ENCODE measurements at regions not wholly inside any gene's neighbourhood (a gene's known extent, or its start where the extent isn't known, plus 50 kb on each side); places are given as distances from the start of the nearest gene placed in this dataset.

DNA sequence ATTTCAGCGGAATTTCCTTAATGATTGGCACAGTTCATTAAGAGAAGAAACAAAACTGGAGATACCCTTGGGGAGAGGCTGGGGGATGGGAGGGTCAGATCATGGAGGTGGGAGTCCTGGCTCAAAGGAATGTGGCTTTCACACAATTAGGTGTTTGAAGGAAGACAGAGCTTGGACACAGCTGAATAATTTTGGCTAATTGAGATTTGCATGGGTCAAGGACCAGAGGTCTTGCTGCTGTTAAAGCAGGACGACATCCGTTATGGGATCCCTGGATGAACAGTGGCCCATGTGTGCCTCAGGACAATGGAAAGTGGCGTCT lies 160.3 kb downstream of the HS3ST3B1 start:
- H3K36me3 Mint-ChIP-seq: peaks cover 3% of the 10 kb centered on the region
- DNase-seq (ENCODE audit: extremely low spot score, unreplicated experiment): no peak
- TF ChIP-seq, protein P1, sequence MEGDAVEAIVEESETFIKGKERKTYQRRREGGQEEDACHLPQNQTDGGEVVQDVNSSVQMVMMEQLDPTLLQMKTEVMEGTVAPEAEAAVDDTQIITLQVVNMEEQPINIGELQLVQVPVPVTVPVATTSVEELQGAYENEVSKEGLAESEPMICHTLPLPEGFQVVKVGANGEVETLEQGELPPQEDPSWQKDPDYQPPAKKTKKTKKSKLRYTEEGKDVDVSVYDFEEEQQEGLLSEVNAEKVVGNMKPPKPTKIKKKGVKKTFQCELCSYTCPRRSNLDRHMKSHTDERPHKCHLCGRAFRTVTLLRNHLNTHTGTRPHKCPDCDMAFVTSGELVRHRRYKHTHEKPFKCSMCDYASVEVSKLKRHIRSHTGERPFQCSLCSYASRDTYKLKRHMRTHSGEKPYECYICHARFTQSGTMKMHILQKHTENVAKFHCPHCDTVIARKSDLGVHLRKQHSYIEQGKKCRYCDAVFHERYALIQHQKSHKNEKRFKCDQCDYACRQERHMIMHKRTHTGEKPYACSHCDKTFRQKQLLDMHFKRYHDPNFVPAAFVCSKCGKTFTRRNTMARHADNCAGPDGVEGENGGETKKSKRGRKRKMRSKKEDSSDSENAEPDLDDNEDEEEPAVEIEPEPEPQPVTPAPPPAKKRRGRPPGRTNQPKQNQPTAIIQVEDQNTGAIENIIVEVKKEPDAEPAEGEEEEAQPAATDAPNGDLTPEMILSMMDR (conservative IDR thresholded peaks at IDR 0.05): no peak
- peaks cover 26% of the 10 kb centered on the region for H3K4me1 Mint-ChIP-seq (ENCODE audit: unreplicated experiment)
- no peak overlapping the region for H3K4me3 Mint-ChIP-seq
- no peak overlapping the region for H3K27ac Mint-ChIP-seq
- no peaks in the 10 kb centered on the region for H3K9me3 Mint-ChIP-seq
- H3K27me3 Mint-ChIP-seq: peaks cover 30% of the 10 kb centered on the region

DNA sequence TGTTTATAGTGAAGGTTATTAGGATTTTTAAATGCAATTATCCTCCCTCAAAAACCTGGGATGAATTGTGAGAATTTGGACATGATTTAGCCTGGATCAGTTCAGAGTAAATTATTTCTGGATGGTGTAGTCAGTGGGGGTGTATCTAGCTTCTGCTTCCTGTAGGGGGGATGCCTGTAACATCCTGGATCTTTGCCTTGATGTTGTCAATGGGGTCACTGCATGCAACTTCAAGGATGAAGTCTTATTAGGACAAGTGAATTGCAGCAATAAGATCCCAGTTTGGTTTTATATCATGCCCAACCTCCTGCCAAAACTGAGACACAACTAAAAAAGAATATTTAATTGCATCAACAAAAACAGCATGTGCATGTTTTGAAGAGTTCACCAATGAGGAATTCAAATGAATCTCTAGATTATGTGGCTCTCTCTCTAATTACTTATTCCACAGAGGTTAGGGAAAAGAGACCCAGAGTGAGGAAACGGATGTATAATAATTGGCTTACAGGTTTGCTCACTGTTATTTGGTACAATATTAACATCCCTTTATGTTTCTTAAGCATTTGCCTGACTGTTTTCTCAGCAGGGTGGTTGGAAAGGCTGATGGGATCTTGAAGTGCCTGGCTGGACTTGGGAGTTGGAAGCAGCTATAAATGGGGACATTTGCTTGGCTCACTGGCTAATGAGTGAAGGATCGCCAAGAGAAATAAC lies 159.8 kb downstream of the HS3ST3B1 start:
- no peak overlapping the region for H3K4me3 Mint-ChIP-seq
- TF ChIP-seq, protein P1 (conservative IDR thresholded peaks at IDR 0.05): no peak
- H3K27me3 Mint-ChIP-seq: peaks cover 32% of the 10 kb centered on the region
- H3K4me1 Mint-ChIP-seq (ENCODE audit: unreplicated experiment): peaks cover 26% of the 10 kb centered on the region
- peaks cover 3% of the 10 kb centered on the region for H3K36me3 Mint-ChIP-seq
- DNase-seq (ENCODE audit: extremely low spot score, unreplicated experiment): no peak
- H3K27ac Mint-ChIP-seq: no peak overlapping the region
- no peaks in the 10 kb centered on the region for H3K9me3 Mint-ChIP-seq

DNA sequence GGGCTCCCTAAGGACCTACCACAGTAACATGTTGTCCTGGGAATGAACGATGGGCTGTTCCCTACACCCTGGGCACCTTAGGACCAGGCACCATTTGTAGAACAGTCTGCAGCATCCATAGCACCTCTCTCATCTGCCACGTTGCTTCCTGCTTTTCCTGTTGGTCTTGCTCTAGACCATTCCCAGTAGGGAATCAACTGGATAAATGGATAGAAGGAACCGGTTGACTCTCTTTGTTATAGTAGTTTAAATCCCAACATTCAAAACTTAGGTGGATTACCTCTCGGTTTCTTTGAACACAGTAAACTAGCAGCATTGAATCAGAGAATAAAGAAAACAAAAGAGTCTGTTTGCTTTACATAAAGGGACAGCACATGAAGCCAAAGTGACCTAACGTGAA lies 159.1 kb downstream of the HS3ST3B1 start:
- no peak for DNase-seq (ENCODE audit: extremely low spot score, unreplicated experiment)
- TF ChIP-seq, protein P1 (conservative IDR thresholded peaks at IDR 0.05): no peak
- H3K36me3 Mint-ChIP-seq: peaks cover 3% of the 10 kb centered on the region
- H3K9me3 Mint-ChIP-seq: no peaks in the 10 kb centered on the region
- peaks cover 35% of the 10 kb centered on the region for H3K27me3 Mint-ChIP-seq
- no peak overlapping the region for H3K27ac Mint-ChIP-seq
- H3K4me1 Mint-ChIP-seq (ENCODE audit: unreplicated experiment): peaks cover 25% of the 10 kb centered on the region
- H3K4me3 Mint-ChIP-seq: no peak overlapping the region

DNA sequence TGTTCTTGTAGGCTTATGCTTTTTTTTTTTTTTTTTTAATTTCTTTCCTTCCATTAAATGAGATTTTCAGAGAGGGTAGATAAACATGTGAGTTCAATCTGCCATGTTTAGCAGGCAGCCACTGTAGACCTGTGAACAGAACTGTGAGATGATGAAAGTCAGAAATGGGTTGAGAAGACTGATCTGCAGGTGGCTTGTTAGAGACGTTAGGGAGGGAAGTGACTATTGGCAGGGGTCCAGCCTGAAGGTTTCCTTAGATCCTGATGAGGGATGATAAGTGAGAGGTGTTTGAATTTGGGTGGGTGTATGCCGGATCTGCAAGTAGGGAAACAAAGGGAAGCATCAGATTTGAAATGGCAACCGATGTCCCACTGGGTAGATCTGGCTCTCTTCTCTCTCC lies 157.8 kb downstream of the HS3ST3B1 start:
- Mint-ChIP-seq H3K4me3 (no peak overlapping the region), H3K36me3 (peaks cover 3% of the 10 kb centered on the region), H3K27me3 (peaks cover 35% of the 10 kb centered on the region), H3K9me3 (no peaks in the 10 kb centered on the region), H3K4me1 (ENCODE audit: unreplicated experiment) (peaks cover 19% of the 10 kb centered on the region), H3K27ac (no peak overlapping the region)
- TF ChIP-seq, protein P1 (conservative IDR thresholded peaks at IDR 0.05): no peak
- no peak for DNase-seq (ENCODE audit: extremely low spot score, unreplicated experiment)

DNA sequence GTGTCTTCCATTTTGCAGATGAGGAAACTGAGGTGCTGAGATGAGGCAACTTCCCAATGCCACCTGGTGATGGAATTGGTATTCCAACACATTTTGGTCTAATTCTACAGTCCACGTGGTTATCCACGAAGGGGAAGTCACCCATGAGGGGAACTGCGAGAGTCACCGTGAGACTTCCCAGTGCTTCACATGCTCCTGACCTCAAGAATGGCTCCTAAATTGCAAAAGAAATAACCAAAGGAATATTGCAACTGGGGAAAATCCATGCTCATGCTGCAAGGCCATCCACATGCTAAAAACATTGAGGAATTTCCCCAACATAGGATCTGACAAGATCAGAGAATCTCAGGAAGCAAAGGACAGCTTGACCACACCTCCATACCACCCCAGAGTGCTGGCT lies 153.9 kb downstream of the HS3ST3B1 start:
- Mint-ChIP-seq H3K9me3 (no peaks in the 10 kb centered on the region), H3K27ac (no peak overlapping the region), H3K4me1 (ENCODE audit: unreplicated experiment) (peaks cover 15% of the 10 kb centered on the region), H3K4me3 (no peak overlapping the region), H3K27me3 (peaks cover 25% of the 10 kb centered on the region), H3K36me3 (peaks cover 3% of the 10 kb centered on the region)
- TF ChIP-seq, protein P1 (conservative IDR thresholded peaks at IDR 0.05): no peak
- no peak for DNase-seq (ENCODE audit: extremely low spot score, unreplicated experiment)

DNA sequence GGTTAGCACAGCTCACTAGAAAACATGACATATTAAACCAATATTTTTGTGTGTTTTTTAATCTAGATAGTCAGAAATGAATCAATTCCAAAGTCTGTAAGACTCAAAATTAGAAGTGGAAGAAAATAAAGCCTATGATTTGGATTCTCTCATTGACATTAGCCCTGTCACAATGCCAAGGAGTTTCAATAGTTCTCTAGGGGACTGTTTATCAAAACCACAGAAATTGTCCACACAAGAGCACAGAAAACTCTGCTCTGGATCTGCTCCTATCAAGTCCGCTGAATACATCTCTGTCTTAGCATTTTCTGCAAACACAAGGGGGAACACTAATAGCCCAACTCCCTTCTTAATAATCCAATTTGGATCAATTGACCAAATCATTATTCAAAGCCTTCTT lies 152.0 kb downstream of the HS3ST3B1 start:
- Mint-ChIP-seq H3K27me3 (peaks cover 23% of the 10 kb centered on the region), H3K9me3 (no peaks in the 10 kb centered on the region), H3K27ac (no peak overlapping the region), H3K4me3 (no peak overlapping the region), H3K4me1 (ENCODE audit: unreplicated experiment) (peaks cover 7% of the 10 kb centered on the region), H3K36me3 (peaks cover 3% of the 10 kb centered on the region)
- no peak for DNase-seq (ENCODE audit: extremely low spot score, unreplicated experiment)
- TF ChIP-seq, protein P1 (conservative IDR thresholded peaks at IDR 0.05): no peak

Measured in type B pancreatic cell (in vitro differentiated cells).